Naive thymus-derived CD4-positive, alpha-beta T cell (primary cell): ENCODE measurements at regions not wholly inside any gene's neighbourhood (a gene's known extent, or its start where the extent isn't known, plus 50 kb on each side); places are given as distances from the start of the nearest gene placed in this dataset.
A peak's percentile ranks its signal among the peaks of the same experiment; 100 is the strongest.

Experiments
- ATAC-seq: fragments of 150-1000 bp; cut with Tn5 transposase; 2 replicates; pipeline ENCODE4 v1.10.0; 2021; ENCODE audit warnings: mild to moderate bottlenecking, moderate library complexity
- CTCF ChIA-PET: fragments of 350-600 bp; sonication (Branson Sonifier 250); formaldehyde crosslinking; loops from one replicate; lab custom pipeline; 2021; ENCODE audit warnings: antibody characterized with exemption; lab: Charles Lee
- POLR2A ChIA-PET: fragments of 350-600 bp; sonication (Branson Sonifier 250); formaldehyde crosslinking; loops from one replicate; lab custom pipeline; 2021; ENCODE audit warnings: antibody characterized with exemption, inconsistent platforms; lab: Charles Lee
- DNase-seq, 9 donors: peaks; one replicate each; pipeline versions ENCODE4 v3.0.0 to v3.0.0-alpha.2; 2020 to 2022; ENCODE audit warnings: mixed read lengths in 1 of 9
- H3K27ac ChIP-seq: one replicate; pipeline ENCODE4 v1.7.0; 2013; ENCODE audit warnings: mild to moderate bottlenecking, low read depth, low read length, moderate library complexity
- H3K27me3 ChIP-seq, 2 donors: one replicate each; pipeline ENCODE4 v1.7.0; 2013; ENCODE audit warnings: low read length in 2 of 2, mild to moderate bottlenecking in 2 of 2, moderate library complexity in 2 of 2; ENCODE audit not compliant: control insufficient read depth in 2 of 2, insufficient read depth in 2 of 2
- H3K36me3 ChIP-seq, 3 experiments: 1 replicate in 2 of 3; 2 replicates in 1 of 3; pipeline ENCODE4 v1.7.0; 2013; ENCODE audit warnings: low read length in 3 of 3, mild to moderate bottlenecking in 3 of 3, moderate library complexity in 1 of 3; ENCODE audit not compliant: insufficient read depth in 3 of 3, control insufficient read depth in 2 of 3
- H3K4me1 ChIP-seq, 2 donors: one replicate each; pipeline ENCODE4 v1.7.0; 2013; ENCODE audit warnings: low read length in 2 of 2, mild to moderate bottlenecking in 2 of 2, moderate library complexity in 1 of 2; ENCODE audit not compliant: control insufficient read depth in 2 of 2, insufficient read depth in 2 of 2
- H3K4me3 ChIP-seq: 2 replicates; pipeline ENCODE4 v1.7.0; 2013; ENCODE audit warnings: mild to moderate bottlenecking, low read length
- H3K9me3 ChIP-seq, 3 experiments: 1 replicate in 2 of 3; 2 replicates in 1 of 3; pipeline ENCODE4 v1.7.0; 2013; ENCODE audit warnings: low read length in 3 of 3; ENCODE audit not compliant: control insufficient read depth in 2 of 3
- H3K27ac Mint-ChIP-seq, 9 donors: one replicate each; pipeline ENCODE4 v1.8.0; 2020 to 2022; ENCODE audit warnings: mixed read lengths in 9 of 9, mild to moderate bottlenecking in 8 of 9, moderate library complexity in 5 of 9, inconsistent platforms in 2 of 9
- H3K27me3 Mint-ChIP-seq, 5 donors: one replicate each; pipeline ENCODE4 v1.8.0; 2021 to 2022; ENCODE audit warnings: mixed read lengths in 5 of 5, mild to moderate bottlenecking in 1 of 5
- H3K36me3 Mint-ChIP-seq, 5 donors: one replicate each; pipeline ENCODE4 v1.8.0; 2020 to 2022; ENCODE audit warnings: mixed read lengths in 5 of 5, mild to moderate bottlenecking in 3 of 5, inconsistent platforms in 1 of 5
- H3K4me1 Mint-ChIP-seq, 7 donors: one replicate each; pipeline ENCODE4 v1.8.0; 2020 to 2022; ENCODE audit warnings: mixed read lengths in 7 of 7, mild to moderate bottlenecking in 3 of 7, inconsistent platforms in 1 of 7
- H3K4me3 Mint-ChIP-seq, 10 donors: one replicate each; pipeline ENCODE4 v1.8.0; 2020 to 2022; ENCODE audit warnings: mild to moderate bottlenecking in 10 of 10, mixed read lengths in 10 of 10, moderate library complexity in 6 of 10, inconsistent platforms in 2 of 10
- H3K9me3 Mint-ChIP-seq, 11 donors: one replicate each; pipeline ENCODE4 v1.8.0; 2020 to 2022; ENCODE audit warnings: mixed read lengths in 11 of 11, mild to moderate bottlenecking in 4 of 11, inconsistent platforms in 1 of 11, moderate library complexity in 1 of 11
- intact Hi-C, 2 donors: fragments of 100-400 bp; cut with micrococcal nuclease; formaldehyde crosslinking; loops; one replicate each; pipeline ENCODE4 v1.15.1; 2023

GRCh38 chr2:529852-530251 lies 147.4 kb downstream of the TMEM18 start:
- Histone ChIP-seq H3K9me3 (peaks cover 0 to 7% (median 0%) of the 10 kb centered on the region in 3 experiments), H3K27me3 (no peaks in the 10 kb centered on the region), H3K4me1 (no peaks in the 10 kb centered on the region), H3K27ac (no peak overlapping the region), H3K36me3 (no peaks in the 10 kb centered on the region), H3K4me3 (no peak overlapping the region)
- Mint-ChIP-seq H3K4me3 (no peak overlapping the region), H3K36me3 (peaks cover 0 to 11% (median 0%) of the 10 kb centered on the region in 5 donors), H3K27me3 (peaks cover 6 to 26% (median 11%) of the 10 kb centered on the region in 5 donors), H3K9me3 (peaks cover 0 to 48% (median 10%) of the 10 kb centered on the region in 11 donors), H3K27ac (no peak overlapping the region), H3K4me1 (no peaks in the 10 kb centered on the region)
- DNase-seq (no peak), ATAC-seq (no peak)
- POLR2A ChIA-PET, result no interaction called here
- CTCF ChIA-PET, result interaction anchor here (0.7 to 1.2 kb wide), 3 partner anchors 106 to 327 kb away, joined by 4 to 5 read pairs (median 5); no protein-coding TSS in a partner anchor
- intact Hi-C loops, result loop anchor here (1.0 to 10.0 kb wide), 3 partner anchors 107 to 1025 kb away; no protein-coding TSS in a partner anchor

- Histone ChIP-seq H3K36me3 (no peaks in the 10 kb centered on the region), H3K27ac (no peak overlapping the region), H3K4me3 (no peak overlapping the region), H3K4me1 (no peaks in the 10 kb centered on the region), H3K27me3 (no peaks in the 10 kb centered on the region), H3K9me3 (peaks cover 0 to 7% (median 0%) of the 10 kb centered on the region in 3 experiments)
- Mint-ChIP-seq H3K27ac (no peak overlapping the region), H3K36me3 (peaks cover 0 to 11% (median 0%) of the 10 kb centered on the region in 5 donors), H3K9me3 (peaks cover 0 to 46% (median 10%) of the 10 kb centered on the region in 11 donors), H3K27me3 (peaks cover 6 to 26% (median 8%) of the 10 kb centered on the region in 5 donors), H3K4me1 (no peaks in the 10 kb centered on the region), H3K4me3 (no peak overlapping the region)
- DNase-seq, result peak in 7 of 9 donors; percentile 2 to 39 (median 21)
- peak; percentile 65 for ATAC-seq
- ChIA-PET POLR2A (no interaction called here), CTCF (interaction anchor here (0.7 to 1.2 kb wide), 3 partner anchors 106 to 327 kb away, joined by 4 to 5 read pairs (median 5); no protein-coding TSS in a partner anchor)
- intact Hi-C loops, result loop anchor here (1.0 to 10.0 kb wide), 3 partner anchors 108 to 1025 kb away; no protein-coding TSS in a partner anchor
These were observed 147.8 kb downstream of the TMEM18 start for GRCh38 chr2:529424-529823.

GRCh38 chr2:527581-527980 lies 149.6 kb downstream of the TMEM18 start:
- no peak overlapping the region for H3K4me3 ChIP-seq
- ChIA-PET POLR2A (no interaction called here), CTCF (no interaction called here)
- H3K27ac ChIP-seq, result no peak overlapping the region
- no peak for DNase-seq
- intact Hi-C loops, result loop anchor here in 1 of 2 donors (10.0 kb wide), 1 partner anchor 1027 kb away; no protein-coding TSS in a partner anchor
- Mint-ChIP-seq H3K9me3 (peaks cover 0 to 28% (median 10%) of the 10 kb centered on the region in 11 donors), H3K4me1 (no peaks in the 10 kb centered on the region), H3K36me3 (peaks cover 0 to 10% (median 0%) of the 10 kb centered on the region in 5 donors), H3K27me3 (peaks cover 0 to 28% (median 11%) of the 10 kb centered on the region in 5 donors), H3K27ac (no peak overlapping the region), H3K4me3 (no peak overlapping the region)
- no peak for ATAC-seq
- peaks cover 0 to 7% (median 0%) of the 10 kb centered on the region in 3 experiments for H3K9me3 ChIP-seq
- H3K4me1 ChIP-seq, result no peaks in the 10 kb centered on the region
- no peaks in the 10 kb centered on the region for H3K27me3 ChIP-seq
- H3K36me3 ChIP-seq, result no peaks in the 10 kb centered on the region

GRCh38 chr2:526918-527317 lies 150.3 kb downstream of the TMEM18 start:
- H3K4me1 ChIP-seq, result no peaks in the 10 kb centered on the region
- H3K27me3 ChIP-seq, result no peaks in the 10 kb centered on the region
- POLR2A ChIA-PET, result no interaction called here
- Mint-ChIP-seq H3K4me1 (no peaks in the 10 kb centered on the region), H3K27me3 (peaks cover 0 to 24% (median 11%) of the 10 kb centered on the region in 5 donors), H3K36me3 (peaks cover 0 to 5% (median 0%) of the 10 kb centered on the region in 5 donors), H3K9me3 (peaks cover 0 to 21% (median 4%) of the 10 kb centered on the region in 11 donors), H3K4me3 (no peak overlapping the region), H3K27ac (no peak overlapping the region)
- H3K4me3 ChIP-seq, result no peak overlapping the region
- H3K27ac ChIP-seq, result no peak overlapping the region
- peaks cover 0 to 4% (median 0%) of the 10 kb centered on the region in 3 experiments for H3K9me3 ChIP-seq
- H3K36me3 ChIP-seq, result no peaks in the 10 kb centered on the region
- no peak for DNase-seq
- intact Hi-C loops, result loop anchor here in 1 of 2 donors (10.0 kb wide), 1 partner anchor 1028 kb away; no protein-coding TSS in a partner anchor
- ATAC-seq, result peak; percentile 22
- CTCF ChIA-PET, result no interaction called here

- intact Hi-C loops, result loop anchor here in 1 of 2 donors (10.0 kb wide), 1 partner anchor 1029 kb away; no protein-coding TSS in a partner anchor
- CTCF ChIA-PET, result no interaction called here
- H3K4me3 ChIP-seq, result no peak overlapping the region
- H3K36me3 ChIP-seq, result no peaks in the 10 kb centered on the region
- no peaks in the 10 kb centered on the region for H3K27me3 ChIP-seq
- POLR2A ChIA-PET, result no interaction called here
- ATAC-seq, result no peak
- H3K27me3 Mint-ChIP-seq, result peaks cover 0 to 18% (median 10%) of the 10 kb centered on the region in 5 donors
- no peak overlapping the region for H3K4me3 Mint-ChIP-seq
- H3K4me1 Mint-ChIP-seq, result peaks cover 0 to under 1% (median 0%) of the 10 kb centered on the region in 7 donors
- no peak overlapping the region for H3K27ac Mint-ChIP-seq
- H3K9me3 ChIP-seq, result no peaks in the 10 kb centered on the region
- H3K4me1 ChIP-seq, result no peaks in the 10 kb centered on the region
- peaks cover 0 to 4% (median 0%) of the 10 kb centered on the region in 5 donors for H3K36me3 Mint-ChIP-seq
- peaks cover 0 to 11% (median 2%) of the 10 kb centered on the region in 11 donors for H3K9me3 Mint-ChIP-seq
- DNase-seq, result no peak
- no peak overlapping the region for H3K27ac ChIP-seq
These were observed 151.6 kb downstream of the TMEM18 start for GRCh38 chr2:525611-526010.

- H3K36me3 ChIP-seq, result no peaks in the 10 kb centered on the region
- H3K4me1 ChIP-seq, result no peaks in the 10 kb centered on the region
- CTCF ChIA-PET, result no interaction called here
- Mint-ChIP-seq H3K27ac (no peak overlapping the region), H3K4me1 (peaks cover 0 to 5% (median 0%) of the 10 kb centered on the region in 7 donors), H3K36me3 (peaks cover 0 to 4% (median 0%) of the 10 kb centered on the region in 5 donors), H3K4me3 (no peak overlapping the region), H3K27me3 (peaks cover 0 to 22% (median 10%) of the 10 kb centered on the region in 5 donors), H3K9me3 (peaks cover 0 to 11% (median 2%) of the 10 kb centered on the region in 11 donors)
- H3K9me3 ChIP-seq, result no peaks in the 10 kb centered on the region
- H3K27ac ChIP-seq, result no peak overlapping the region
- H3K4me3 ChIP-seq, result no peak overlapping the region
- DNase-seq, result no peak
- POLR2A ChIA-PET, result interaction anchor here (0.6 kb wide), 1 partner anchor 162 kb away, joined by 4 read pairs; no protein-coding TSS in a partner anchor
- intact Hi-C loops, result loop anchor here in 1 of 2 donors (10.0 kb wide), 1 partner anchor 1030 kb away; no protein-coding TSS in a partner anchor
- no peaks in the 10 kb centered on the region for H3K27me3 ChIP-seq
- ATAC-seq, result no peak
These were observed 152.2 kb downstream of the TMEM18 start for GRCh38 chr2:525021-525420.
